Neural cell (in vitro differentiated cells): ENCODE measurements at regions not wholly inside any gene's neighbourhood (a gene's known extent, or its start where the extent isn't known, plus 50 kb on each side); places are given as distances from the start of the nearest gene placed in this dataset.

Experiments
- H2AFZ ChIP-seq: fragments of 200-600, 300-800 bp; sonication (generic), shearing (Covaris generic); 2 replicates; pipeline ENCODE4 v1.6.0; 2014; ENCODE audit warnings: low read depth, mild to moderate bottlenecking, antibody characterized with exemption, low read length, moderate library complexity
- H3F3A ChIP-seq: fragments of 200-600 bp; shearing (Covaris generic); 2 replicates; pipeline ENCODE4 v1.6.1; 2016; ENCODE audit warnings: mild to moderate bottlenecking, moderate library complexity, mixed read lengths, antibody characterized with exemption, low read length; ENCODE audit not compliant: insufficient read depth, poor library complexity, severe bottlenecking
- H3K27ac ChIP-seq: fragments of 200-600, 300-800 bp; sonication (generic), shearing (Covaris generic); 2 replicates; pipeline ENCODE4 v1.5.1; 2014; ENCODE audit warnings: mild to moderate bottlenecking, low read length, moderate library complexity
- H3K27me3 ChIP-seq: fragments of 300-800, 200-600 bp; sonication (generic), shearing (Covaris generic); 2 replicates; pipeline ENCODE4 v1.6.0; 2014; ENCODE audit warnings: mild to moderate bottlenecking, low read depth, low read length, moderate library complexity; ENCODE audit not compliant: insufficient read depth
- H3K36me3 ChIP-seq: fragments of 300-800, 200-600 bp; sonication (generic), shearing (Covaris generic); 2 replicates; pipeline ENCODE4 v1.5.1; 2014; ENCODE audit warnings: mild to moderate bottlenecking, antibody characterized with exemption, low read length, moderate library complexity; ENCODE audit not compliant: insufficient read depth
- H3K4me2 ChIP-seq: fragments of 300-800, 200-600 bp; sonication (generic), shearing (Covaris generic); 2 replicates; pipeline ENCODE4 v1.6.0; 2014; ENCODE audit warnings: mild to moderate bottlenecking, low read length
- H3K4me3 ChIP-seq: fragments of 300-800, 200-600 bp; sonication (generic), shearing (Covaris generic); 2 replicates; pipeline ENCODE4 v1.5.1; 2014; ENCODE audit warnings: mild to moderate bottlenecking, low read length, moderate library complexity
- H3K79me2 ChIP-seq: fragments of 200-600 bp; shearing (Covaris generic); replicated peaks from 2 replicates; pipeline ENCODE4 v1.6.0; 2014; ENCODE audit warnings: mild to moderate bottlenecking, low read length, moderate library complexity; ENCODE audit not compliant: insufficient read depth
- H3K9ac ChIP-seq: fragments of 300-800, 200-600 bp; sonication (generic), shearing (Covaris generic); 2 replicates; pipeline ENCODE4 v1.6.1; 2016; ENCODE audit warnings: mild to moderate bottlenecking, low read length, mixed read lengths
- H3K9me2 ChIP-seq: fragments of 200-600 bp; shearing (Covaris generic); 2 replicates; pipeline ENCODE4 v1.6.1; 2016; ENCODE audit warnings: mild to moderate bottlenecking, low read length, mixed read lengths; ENCODE audit not compliant: insufficient read depth
- H3K9me3 ChIP-seq: fragments of 200-600, 300-800 bp; sonication (generic), shearing (Covaris generic); 2 replicates; pipeline ENCODE4 v1.6.1; 2016; ENCODE audit warnings: mild to moderate bottlenecking, mixed run types, low read length, moderate library complexity, mixed read lengths
- H4K20me1 ChIP-seq: fragments of 200-600 bp; shearing (Covaris generic); 2 replicates; pipeline ENCODE4 v1.6.1; 2016; ENCODE audit warnings: mild to moderate bottlenecking, mixed run types; ENCODE audit not compliant: insufficient read depth
- EP300 ChIP-seq: fragments of 450-650 bp; conservative IDR thresholded peaks from 2 replicates; pipeline ENCODE4 v1.6.1; 2014; ENCODE audit warnings: antibody characterized with exemption, mild to moderate bottlenecking, moderate library complexity; ENCODE audit not compliant: poor library complexity, severe bottlenecking
- EZH2 ChIP-seq: fragments of 200-600, 300-800 bp; shearing (Covaris generic), sonication (generic); IDR thresholded peaks from 2 replicates; pipeline ENCODE4 v1.6.1; 2014; ENCODE audit warnings: antibody characterized with exemption, low read length, borderline replicate concordance, mild to moderate bottlenecking; ENCODE audit not compliant: insufficient read depth, poor library complexity, severe bottlenecking
- MXI1 ChIP-seq: fragments of 450-650 bp; conservative IDR thresholded peaks from 2 replicates; pipeline ENCODE4 v1.6.1; 2014; ENCODE audit warnings: antibody characterized with exemption, mild to moderate bottlenecking; ENCODE audit not compliant: poor library complexity, severe bottlenecking
- POLR2AphosphoS5 ChIP-seq: IDR thresholded peaks from 2 replicates; pipeline ENCODE4 v1.6.1; 2012
- RAD21 ChIP-seq: fragments of 450-650 bp; conservative IDR thresholded peaks from 2 replicates; pipeline ENCODE4 v1.6.1; 2014; ENCODE audit warnings: antibody characterized with exemption, mild to moderate bottlenecking, moderate library complexity
- REST ChIP-seq: IDR thresholded peaks from 2 replicates; pipeline ENCODE4 v1.6.1; 2012; ENCODE audit warnings: borderline replicate concordance
- SMC3 ChIP-seq: fragments of 450-650 bp; conservative IDR thresholded peaks from 2 replicates; pipeline ENCODE4 v1.6.1; 2014; ENCODE audit warnings: antibody characterized with exemption, mild to moderate bottlenecking, moderate library complexity; ENCODE audit not compliant: poor library complexity
- TAF1 ChIP-seq: IDR thresholded peaks from 2 replicates; pipeline ENCODE4 v1.6.1; 2012; ENCODE audit warnings: low read depth
- TF ChIP-seq, protein P1 (sequence below): fragments of 450-650 bp; IDR thresholded peaks from 2 replicates; pipeline ENCODE4 v1.5.1; 2014; ENCODE audit warnings: antibody characterized with exemption, mild to moderate bottlenecking, moderate library complexity; ENCODE audit not compliant: poor library complexity, severe bottlenecking

DNA sequence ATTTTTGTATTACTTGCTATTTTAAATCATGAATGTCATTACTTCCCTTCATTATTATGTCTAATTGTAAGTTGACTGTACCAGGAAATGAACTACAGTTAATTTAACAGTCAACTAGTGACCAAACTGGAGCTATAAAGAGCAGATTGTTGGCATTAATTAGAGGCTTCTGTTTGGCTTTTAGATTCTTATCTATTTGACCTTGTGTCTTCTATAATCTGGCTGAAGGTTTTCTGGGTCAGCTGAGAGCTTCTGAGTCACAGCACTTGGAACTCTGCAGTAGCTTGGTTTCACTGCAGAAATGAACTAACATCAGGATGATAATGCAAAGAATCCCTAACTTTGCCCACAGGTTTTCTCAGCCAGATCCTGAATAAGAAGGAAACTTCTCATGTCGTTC, 169.2 kb upstream of the LEF1 start:
- H4K20me1 ChIP-seq: no peaks in the 10 kb centered on the region
- no peaks in the 10 kb centered on the region for H3F3A ChIP-seq
- no peak overlapping the region for H3K9ac ChIP-seq
- no peaks in the 10 kb centered on the region for H3K9me3 ChIP-seq
- TF ChIP-seq TAF1 (no peak), EZH2 (no peak), RAD21 (no peak), POLR2AphosphoS5 (no peak), REST (no peak), EP300 (no peak), MXI1 (no peak), SMC3 (no peak)
- TF ChIP-seq, protein P1, sequence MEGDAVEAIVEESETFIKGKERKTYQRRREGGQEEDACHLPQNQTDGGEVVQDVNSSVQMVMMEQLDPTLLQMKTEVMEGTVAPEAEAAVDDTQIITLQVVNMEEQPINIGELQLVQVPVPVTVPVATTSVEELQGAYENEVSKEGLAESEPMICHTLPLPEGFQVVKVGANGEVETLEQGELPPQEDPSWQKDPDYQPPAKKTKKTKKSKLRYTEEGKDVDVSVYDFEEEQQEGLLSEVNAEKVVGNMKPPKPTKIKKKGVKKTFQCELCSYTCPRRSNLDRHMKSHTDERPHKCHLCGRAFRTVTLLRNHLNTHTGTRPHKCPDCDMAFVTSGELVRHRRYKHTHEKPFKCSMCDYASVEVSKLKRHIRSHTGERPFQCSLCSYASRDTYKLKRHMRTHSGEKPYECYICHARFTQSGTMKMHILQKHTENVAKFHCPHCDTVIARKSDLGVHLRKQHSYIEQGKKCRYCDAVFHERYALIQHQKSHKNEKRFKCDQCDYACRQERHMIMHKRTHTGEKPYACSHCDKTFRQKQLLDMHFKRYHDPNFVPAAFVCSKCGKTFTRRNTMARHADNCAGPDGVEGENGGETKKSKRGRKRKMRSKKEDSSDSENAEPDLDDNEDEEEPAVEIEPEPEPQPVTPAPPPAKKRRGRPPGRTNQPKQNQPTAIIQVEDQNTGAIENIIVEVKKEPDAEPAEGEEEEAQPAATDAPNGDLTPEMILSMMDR: no peak
- no peak overlapping the region for H3K27ac ChIP-seq
- H3K4me2 ChIP-seq: no peak overlapping the region
- H3K27me3 ChIP-seq: no peaks in the 10 kb centered on the region
- H3K79me2 ChIP-seq: no peaks in the 10 kb centered on the region
- no peaks in the 10 kb centered on the region for H3K9me2 ChIP-seq
- no peaks in the 10 kb centered on the region for H3K36me3 ChIP-seq
- no peak overlapping the region for H2AFZ ChIP-seq
- no peak overlapping the region for H3K4me3 ChIP-seq

DNA sequence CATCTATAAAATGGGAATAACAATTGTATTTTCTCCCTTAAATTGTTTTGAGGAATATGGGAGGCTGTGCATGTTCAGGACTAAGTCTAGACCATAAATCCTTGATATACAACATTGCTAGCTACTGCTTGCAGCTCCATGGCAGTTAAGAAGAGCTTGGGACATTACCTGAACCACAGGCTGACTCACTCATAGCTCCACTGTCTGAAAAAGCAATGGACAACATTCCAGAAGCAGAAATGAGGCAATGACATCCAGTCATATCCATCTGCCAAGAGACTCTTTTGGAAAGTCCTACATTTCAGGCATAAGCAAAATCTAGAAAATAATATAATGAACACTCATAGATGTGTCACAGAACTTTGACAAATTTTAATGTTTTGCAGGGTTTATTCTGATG, 167.3 kb upstream of the LEF1 start:
- Histone ChIP-seq H3K9me2 (no peaks in the 10 kb centered on the region), H3K9ac (no peak overlapping the region), H3K4me3 (no peak overlapping the region), H3K27me3 (no peaks in the 10 kb centered on the region), H4K20me1 (no peaks in the 10 kb centered on the region), H3K4me2 (no peak overlapping the region), H3K9me3 (no peaks in the 10 kb centered on the region), H3K79me2 (no peaks in the 10 kb centered on the region), H3F3A (no peaks in the 10 kb centered on the region), H2AFZ (no peak overlapping the region), H3K27ac (no peak overlapping the region), H3K36me3 (no peaks in the 10 kb centered on the region)
- TF ChIP-seq, protein P1: no peak
- TF ChIP-seq RAD21 (no peak), TAF1 (no peak), EZH2 (no peak), EP300 (no peak), REST (no peak), SMC3 (no peak), POLR2AphosphoS5 (no peak), MXI1 (no peak)
